ENCODE measurements at regions not wholly inside any gene's neighbourhood (a gene's known extent, or its start where the extent isn't known, plus 50 kb on each side); places are given as distances from the start of the nearest gene placed in this dataset.
"Not testable (repeated sequence)": the region's sequence is repeated elsewhere in the genome, so short reads cannot be mapped to it uniquely, and the experiment has no call there.

- DNase-seq, result no peak
- no peak for ATAC-seq
These were observed 490.8 kb downstream of the HTR1B start for GRCh38 chr6:76972474-76972873.

GRCh38 chr6:76959177-76959576 is 504.1 kb downstream of the HTR1B start:
- not testable (repeated sequence) for DNase-seq, ATAC-seq

GRCh38 chr6:76942203-76942966 is 520.9 kb downstream of the HTR1B start:
- ATAC-seq (no peak), DNase-seq (no peak)

GRCh38 chr6:76940191-76940590 is 523.1 kb downstream of the HTR1B start:
- no peak for DNase-seq
- no peak for ATAC-seq

- ATAC-seq, result no peak
- no peak for DNase-seq
These were observed 548.6 kb downstream of the HTR1B start for GRCh38 chr6:76914737-76915136.

GRCh38 chr6:76905541-76905940 is 557.8 kb downstream of the HTR1B start:
- ATAC-seq, DNase-seq: not testable (repeated sequence)

- ATAC-seq, result no peak
- DNase-seq, result no peak
These were observed 570.7 kb downstream of the HTR1B start for GRCh38 chr6:76892542-76892941.

GRCh38 chr6:76888351-76888750 is 574.9 kb downstream of the HTR1B start:
- DNase-seq (no peak), ATAC-seq (no peak)

GRCh38 chr6:76886900-76887299 is 576.4 kb downstream of the HTR1B start:
- ATAC-seq (no peak), DNase-seq (no peak)

GRCh38 chr6:76885861-76886301 is 577.4 kb downstream of the HTR1B start:
- DNase-seq, result no peak

GRCh38 chr6:76881414-76881813 is 581.9 kb downstream of the HTR1B start:
- no peak for ATAC-seq

More at GRCh38 chr6:76885861-76886301, 577.4 kb downstream of the HTR1B start:
- ATAC-seq, result no peak

GRCh38 chr6:76876922-76877553 is 586.3 kb downstream of the HTR1B start:
- DNase-seq (no peak), ATAC-seq (no peak)

More at GRCh38 chr6:76881414-76881813, 581.9 kb downstream of the HTR1B start:
- no peak for DNase-seq

- not testable (repeated sequence) for DNase-seq, ATAC-seq
These were observed 586.9 kb downstream of the HTR1B start for GRCh38 chr6:76876430-76876829.

GRCh38 chr6:76867182-76867581 is 596.1 kb downstream of the HTR1B start:
- no peak for DNase-seq
- no peak for ATAC-seq

- no peak for ATAC-seq
- DNase-seq, result no peak
These were observed 597.0 kb downstream of the HTR1B start for GRCh38 chr6:76866091-76866915.

GRCh38 chr6:76862936-76863335 is 600.4 kb downstream of the HTR1B start:
- ATAC-seq (no peak), DNase-seq (no peak)

- no peak for ATAC-seq
- DNase-seq, result no peak
These were observed 601.9 kb downstream of the HTR1B start for GRCh38 chr6:76861403-76861802.

- ATAC-seq, result no peak
- DNase-seq, result no peak
These were observed 607.2 kb downstream of the HTR1B start for GRCh38 chr6:76856065-76856464.

GRCh38 chr6:76852776-76853175 is 610.5 kb downstream of the HTR1B start:
- DNase-seq (no peak), ATAC-seq (no peak)

GRCh38 chr6:76849274-76849970 is 613.9 kb downstream of the HTR1B start:
- not testable (repeated sequence) for ATAC-seq, DNase-seq

- DNase-seq (no peak), ATAC-seq (no peak)
These were observed 620.1 kb downstream of the HTR1B start for GRCh38 chr6:76843054-76843822.

All from stimulated activated naive CD8-positive, alpha-beta T cell treated with anti-CD3 and anti-CD28 coated beads, Interleukin-15, Interleukin-2, amounts not matched to agents 100 U/mL and 50 U/mL, for 24 hours (primary cell).